MM.1S (cell line): ENCODE measurements at regions not wholly inside any gene's neighbourhood (a gene's known extent, or its start where the extent isn't known, plus 50 kb on each side); places are given as distances from the start of the nearest gene placed in this dataset.

Source experiments
- CTCF ChIP-seq: fragments of 300-600 bp; sonication (generic); IDR thresholded peaks from 2 replicates; pipeline ENCODE4 v1.5.1; 2016; ENCODE audit warnings: antibody characterized with exemption, low read length, mixed read lengths
- EZH2phosphoT487 ChIP-seq: fragments of 300-600 bp; sonication (generic); IDR thresholded peaks from 2 replicates; pipeline ENCODE4 v1.6.1; 2018; ENCODE audit warnings: antibody characterized with exemption, low read length

- TF ChIP-seq CTCF (no peak), EZH2phosphoT487 (no peak)
Measured at GRCh38 chr2:217652761-217653639, 349.8 kb downstream of the TNS1 start.
